HCT116 (cell line): ENCODE measurements at regions not wholly inside any gene's neighbourhood (a gene's known extent, or its start where the extent isn't known, plus 50 kb on each side); places are given as distances from the start of the nearest gene placed in this dataset.

Experiments
- ATAC-seq: fragments of 200-7000 bp; cut with Tn5 transposase; 2 replicates; pipeline ENCODE4 v1.9.1; 2020; ENCODE audit warnings: mild to moderate bottlenecking, moderate library complexity
- BruUV-seq: library from RNA; stranded (reverse); fragments of 400-500 nt; replicated peaks from 2 replicates; lab custom pipeline; 2021; lab: Mats Ljungman, UMichigan
- CTCF ChIA-PET: fragments of 300-600 bp; sonication (Branson Sonifier 250); formaldehyde crosslinking; loops from one replicate; lab custom pipeline; 2021; ENCODE audit warnings: antibody characterized with exemption; lab: Charles Lee
- POLR2A ChIA-PET: fragments of 300-600, 350-600 bp; sonication (Branson Sonifier 250); formaldehyde crosslinking; loops from one replicate; lab custom pipeline; 2021; ENCODE audit warnings: antibody characterized with exemption; lab: Charles Lee
- RAD21 ChIA-PET, 2 experiments: fragments of 300-600 bp; sonication (Branson Sonifier 250); formaldehyde crosslinking; loops; one replicate each; lab custom pipeline; 2023; ENCODE audit warnings: low total read pairs in 2 of 2; ENCODE audit not compliant: uncharacterized antibody in 2 of 2, unreplicated experiment in 2 of 2, low non-redundant PET in 1 of 2; lab: Charles Lee
- DNase-seq: peaks from one replicate; pipeline ENCODE4 v3.0.0-alpha.2; 2010; ENCODE audit warnings: low read depth, low spot score
- H2AFZ ChIP-seq: fragments of 200-600 bp; shearing (Covaris generic), sonication (generic); 2 replicates; pipeline ENCODE4 v1.6.1; 2017; ENCODE audit warnings: low read depth, mixed run types, mixed read lengths, antibody characterized with exemption, low read length; ENCODE audit not compliant: poor library complexity, severe bottlenecking
- H3K27ac ChIP-seq: 2 replicates; pipeline ENCODE4 v1.5.1; 2012; ENCODE audit warnings: low read depth, low read length
- H3K27me3 ChIP-seq: fragments of 200-600 bp; sonication (generic); 2 replicates; pipeline ENCODE4 v1.6.1; 2016; ENCODE audit warnings: mixed run types, low read length, mixed read lengths; ENCODE audit not compliant: insufficient read depth
- H3K36me3 ChIP-seq, 2 experiments: fragments of 200-500 bp in 1 of 2; fragments of 200-600 bp in 1 of 2; sonication (Bioruptor generic) in 1 of 2; sonication (generic) in 1 of 2; 2 replicates each; pipeline versions ENCODE4 v1.5.1 to v1.6.1; 2014 to 2016; ENCODE audit warnings: low read length in 2 of 2, inconsistent platforms in 1 of 2, mixed read lengths in 1 of 2, mixed run types in 1 of 2; ENCODE audit not compliant: insufficient read depth in 2 of 2, control insufficient read depth in 1 of 2
- H3K4me1 ChIP-seq, 2 experiments: fragments of 200-600 bp in 1 of 2; sonication (generic) in 1 of 2; 2 replicates each; pipeline versions ENCODE4 v1.5.1 to v1.6.1; 2012 to 2017; ENCODE audit warnings: low read length in 2 of 2, inconsistent platforms in 1 of 2, mild to moderate bottlenecking in 1 of 2, mixed read lengths in 1 of 2, mixed run types in 1 of 2, moderate library complexity in 1 of 2; ENCODE audit not compliant: insufficient read depth in 2 of 2, control insufficient read depth in 1 of 2
- H3K4me2 ChIP-seq: fragments of 200-600 bp; sonication (generic); 2 replicates; pipeline ENCODE4 v1.6.1; 2017; ENCODE audit warnings: mixed run types, low read length, mixed read lengths
- H3K4me3 ChIP-seq, 2 experiments: fragments of 200-600 bp in 1 of 2; sonication (generic) in 1 of 2; replicated peaks in 1 of 2; 2 replicates each; pipeline ENCODE4 v1.5.1; 2011 to 2016; ENCODE audit warnings: low read length in 2 of 2, control low read depth in 1 of 2, low read depth in 1 of 2, mild to moderate bottlenecking in 1 of 2, mixed read lengths in 1 of 2, mixed run types in 1 of 2
- H3K79me2 ChIP-seq: fragments of 200-600 bp; sonication (generic); 2 replicates; pipeline ENCODE4 v1.6.1; 2017; ENCODE audit warnings: mild to moderate bottlenecking, mixed run types, low read length, moderate library complexity, mixed read lengths; ENCODE audit not compliant: insufficient read depth
- H3K9ac ChIP-seq: fragments of 200-600 bp; sonication (generic); 2 replicates; pipeline ENCODE4 v1.6.1; 2016; ENCODE audit warnings: low read length, mixed read lengths
- H3K9me2 ChIP-seq: fragments of 200-600 bp; sonication (generic), shearing (Covaris generic); 2 replicates; pipeline ENCODE4 v1.6.1; 2017; ENCODE audit warnings: mixed run types, mild to moderate bottlenecking, moderate library complexity; ENCODE audit not compliant: insufficient read depth
- H3K9me3 ChIP-seq, 2 experiments: fragments of 200-500 bp in 1 of 2; fragments of 200-600 bp in 1 of 2; sonication (Bioruptor generic) in 1 of 2; sonication (generic) in 1 of 2; 2 replicates each; pipeline ENCODE4 v1.6.1; 2014 to 2017; ENCODE audit warnings: low read length in 2 of 2, mixed read lengths in 2 of 2, inconsistent platforms in 1 of 2, low read depth in 1 of 2, mild to moderate bottlenecking in 1 of 2, mixed run types in 1 of 2, moderate library complexity in 1 of 2; ENCODE audit not compliant: control insufficient read depth in 1 of 2, insufficient read depth in 1 of 2
- H4K20me1 ChIP-seq: fragments of 200-600 bp; sonication (generic), shearing (Covaris generic); 2 replicates; pipeline ENCODE4 v1.6.1; 2017; ENCODE audit warnings: mixed run types, mild to moderate bottlenecking, moderate library complexity; ENCODE audit not compliant: insufficient read depth
- EGR1 ChIP-seq: IDR thresholded peaks from 2 replicates; pipeline ENCODE4 v1.6.1; 2012; ENCODE audit warnings: low read depth
- FOSL1 ChIP-seq: IDR thresholded peaks from 2 replicates; pipeline ENCODE4 v1.6.1; 2012; ENCODE audit warnings: low read depth
- JUND ChIP-seq: IDR thresholded peaks from 2 replicates; pipeline ENCODE4 v1.6.1; 2012
- MAX ChIP-seq: IDR thresholded peaks from 2 replicates; pipeline ENCODE4 v1.6.1; 2012
- POLR2A ChIP-seq: IDR thresholded peaks from 2 replicates; pipeline ENCODE4 v1.7.0; 2011; ENCODE audit warnings: borderline replicate concordance; ENCODE audit not compliant: insufficient read depth, insufficient read length; ENCODE audit errors: extremely low read depth
- POLR2AphosphoS5 ChIP-seq: IDR thresholded peaks from 2 replicates; pipeline ENCODE4 v1.6.1; 2011; ENCODE audit warnings: mild to moderate bottlenecking, low read depth, low read length, moderate library complexity
- RAD21 ChIP-seq: IDR thresholded peaks from 2 replicates; pipeline ENCODE4 v1.6.1; 2012; ENCODE audit warnings: low read depth, mild to moderate bottlenecking
- REST ChIP-seq: IDR thresholded peaks from 2 replicates; pipeline ENCODE4 v1.6.1; 2012; ENCODE audit warnings: low read depth
- SRF ChIP-seq: IDR thresholded peaks from 2 replicates; pipeline ENCODE4 v1.6.1; 2012; ENCODE audit warnings: low read depth
- TCF7L2 ChIP-seq: IDR thresholded peaks from 2 replicates; pipeline ENCODE4 v1.7.0; 2011; ENCODE audit warnings: borderline replicate concordance, inconsistent platforms; ENCODE audit not compliant: insufficient read depth, insufficient read length; ENCODE audit errors: extremely low read depth
- intact Hi-C: fragments of 100-400 bp; cut with micrococcal nuclease; formaldehyde crosslinking; loops from 2 replicates; pipeline ENCODE4 v1.10.0; 2022

- no peak overlapping the region for H3K9ac ChIP-seq
- POLR2A ChIA-PET: no interaction called here
- RAD21 ChIA-PET: no interaction called here
Observed at GRCh38 chr6:7486951-7487350, 54.5 kb upstream of the DSP start.

GRCh38 chr6:7488494-7488893, 53.0 kb upstream of the DSP start:
- H3K27me3 ChIP-seq: no peaks in the 10 kb centered on the region
- no peaks in the 10 kb centered on the region for H3K9me3 ChIP-seq
- ATAC-seq: no peak
- H3K79me2 ChIP-seq: no peaks in the 10 kb centered on the region
- intact Hi-C loops: no loop called here
- no peaks in the 10 kb centered on the region for H3K36me3 ChIP-seq
- no peak overlapping the region for H3K4me3 ChIP-seq
- no peaks in the 10 kb centered on the region; the same call in 1 of the 2 replicates for H3K9me2 ChIP-seq
- no peaks in the 10 kb centered on the region for H3K4me1 ChIP-seq
- H3K9ac ChIP-seq: no peak overlapping the region
- ChIA-PET CTCF (no interaction called here), POLR2A (no interaction called here), RAD21 (no interaction called here)
- BruUV-seq: no TSS peak
- no peak for DNase-seq
- no peaks in the 10 kb centered on the region for H4K20me1 ChIP-seq
- H2AFZ ChIP-seq: no peak overlapping the region
- no peak overlapping the region for H3K4me2 ChIP-seq
- H3K27ac ChIP-seq: no peak overlapping the region
- TF ChIP-seq EGR1: no peak
- no peak for TF ChIP-seq JUND
- TF ChIP-seq SRF: no peak
- TF ChIP-seq TCF7L2: no peak
- TF ChIP-seq POLR2A: no peak
- no peak for TF ChIP-seq REST
- no peak for TF ChIP-seq RAD21
- no peak for TF ChIP-seq FOSL1
- TF ChIP-seq, all 23 proteins: peak for 0

More at GRCh38 chr6:7486951-7487350, 54.5 kb upstream of the DSP start:
- CTCF ChIA-PET: no interaction called here
- Histone ChIP-seq H3K4me3 (no peak overlapping the region), H3K27ac (no peak overlapping the region), H3K9me2 (no peaks in the 10 kb centered on the region; the same call in 1 of the 2 replicates), H3K27me3 (no peaks in the 10 kb centered on the region), H2AFZ (no peak overlapping the region), H3K4me2 (no peak overlapping the region), H3K36me3 (no peaks in the 10 kb centered on the region), H3K9me3 (no peaks in the 10 kb centered on the region), H4K20me1 (no peaks in the 10 kb centered on the region), H3K79me2 (no peaks in the 10 kb centered on the region), H3K4me1 (no peaks in the 10 kb centered on the region)
- BruUV-seq: no TSS peak
- DNase-seq: no peak
- intact Hi-C loops: no loop called here
- TF ChIP-seq MAX: no peak
- TF ChIP-seq POLR2AphosphoS5: no peak
- no peak for ATAC-seq
